ENCODE measurements at regions not wholly inside any gene's neighbourhood (a gene's known extent, or its start where the extent isn't known, plus 50 kb on each side); places are given as distances from the start of the nearest gene placed in this dataset.

GRCh38 chr7:130993671-130994365 lies 259.8 kb upstream of the KLF14 start:
- H3K4me1 ChIP-seq (ENCODE audit: control insufficient read depth, insufficient read depth, low read length), result no peaks in the 10 kb centered on the region
- no peaks in the 10 kb centered on the region for H3K27me3 ChIP-seq (ENCODE audit: control insufficient read depth, insufficient read depth, low read length)
- H3K36me3 ChIP-seq (ENCODE audit: control insufficient read depth, insufficient read depth, low read length), result no peaks in the 10 kb centered on the region
- H3K27ac ChIP-seq (ENCODE audit: low read depth, low read length), result no peak overlapping the region
- H3K9ac ChIP-seq (ENCODE audit: low read depth, low read length), result no peak overlapping the region
- H3K9me3 ChIP-seq (ENCODE audit: control insufficient read depth, insufficient read depth, low read length), result no peaks in the 10 kb centered on the region
- H3K4me3 ChIP-seq (ENCODE audit: low read depth, low read length), result no peak overlapping the region

DNA sequence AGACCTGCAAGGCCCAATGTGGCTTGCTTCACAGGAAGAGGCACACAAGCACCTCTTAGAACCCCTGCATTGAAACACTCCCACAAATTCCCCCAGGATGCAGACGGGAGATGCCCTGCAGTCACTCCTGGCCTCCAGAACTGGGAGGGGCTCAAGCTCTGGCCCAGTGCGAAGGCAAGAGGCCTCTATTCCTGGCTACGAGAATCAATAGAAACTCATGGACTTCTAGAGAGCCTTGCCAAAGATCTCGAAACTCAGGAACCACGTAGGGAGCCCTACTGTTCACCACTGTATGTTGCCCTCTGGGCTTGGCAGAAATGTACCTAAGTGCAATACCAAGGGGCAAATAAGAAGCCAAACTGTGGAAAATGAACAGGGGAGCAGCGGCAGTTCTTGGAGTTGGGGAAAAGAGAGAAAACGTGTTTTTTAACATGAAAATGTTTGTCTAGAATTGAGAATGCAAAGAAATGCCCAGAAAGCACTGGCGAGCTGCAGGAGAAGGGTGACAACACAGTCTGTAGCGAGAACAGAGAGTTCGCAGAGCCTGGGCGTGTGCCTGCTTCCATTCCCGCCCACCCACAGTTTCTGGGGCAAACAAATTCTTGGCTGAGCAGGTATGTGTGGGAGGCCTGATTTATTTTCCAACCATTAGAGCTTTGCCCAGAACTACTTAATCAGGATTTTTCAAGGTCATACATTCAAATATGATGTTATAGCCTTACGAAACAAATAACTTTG lies 260.5 kb upstream of the KLF14 start:
- Histone ChIP-seq H3K9me3 (ENCODE audit: control insufficient read depth, insufficient read depth, low read length) (no peaks in the 10 kb centered on the region), H3K4me1 (ENCODE audit: control insufficient read depth, insufficient read depth, low read length) (0 out of 2 replicates have a peak, but pooled peaks cover 4% of the 10 kb centered on the region), H3K27ac (ENCODE audit: low read depth, low read length) (no peak overlapping the region), H3K9ac (ENCODE audit: low read depth, low read length) (no peak overlapping the region), H3K4me3 (ENCODE audit: low read depth, low read length) (no peak overlapping the region), H3K27me3 (ENCODE audit: control insufficient read depth, insufficient read depth, low read length) (no peaks in the 10 kb centered on the region), H3K36me3 (ENCODE audit: control insufficient read depth, insufficient read depth, low read length) (no peaks in the 10 kb centered on the region)

DNA sequence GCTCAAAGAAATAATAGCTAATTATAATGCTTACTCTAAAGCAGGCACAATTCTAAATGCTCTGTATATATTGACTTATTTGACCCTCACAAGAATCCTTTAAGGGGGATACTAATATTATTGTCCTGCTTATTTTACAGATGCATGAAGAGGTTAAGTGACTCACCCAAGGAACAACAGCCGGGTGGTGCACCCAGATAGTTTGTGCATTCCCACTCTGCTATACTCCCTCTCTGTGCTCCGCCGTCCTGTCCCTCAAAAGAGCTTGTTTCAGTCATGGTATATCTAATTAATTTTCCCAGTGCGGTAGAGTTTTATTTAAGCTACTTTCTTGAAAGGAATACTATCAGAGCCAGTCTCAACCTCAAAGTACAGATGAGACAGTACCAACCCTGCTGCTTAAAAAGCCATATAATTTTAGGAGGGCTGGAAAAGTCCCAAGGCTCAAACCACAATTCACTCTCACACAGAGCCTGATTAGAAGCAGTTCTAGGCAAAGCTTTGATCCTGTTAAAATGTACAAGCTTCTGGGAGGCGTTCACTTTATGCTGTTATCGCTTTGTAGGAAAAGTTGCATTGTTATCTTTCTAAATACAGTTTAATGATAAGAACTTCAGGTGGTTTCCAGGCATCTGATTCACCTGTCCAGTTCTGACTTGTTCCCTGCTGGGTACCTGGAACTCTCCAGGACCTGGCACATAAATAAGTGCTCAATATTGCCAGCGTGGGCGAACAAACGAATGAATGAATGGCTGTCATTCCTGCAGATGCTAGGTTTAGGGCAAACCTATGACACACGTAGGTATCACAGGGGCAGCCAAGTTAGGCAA lies 261.5 kb upstream of the KLF14 start:
- Histone ChIP-seq H3K27ac (ENCODE audit: low read depth, low read length) (no peak overlapping the region), H3K4me1 (ENCODE audit: control insufficient read depth, insufficient read depth, low read length) (0 out of 2 replicates have a peak, but pooled peaks cover 5% of the 10 kb centered on the region)

DNA sequence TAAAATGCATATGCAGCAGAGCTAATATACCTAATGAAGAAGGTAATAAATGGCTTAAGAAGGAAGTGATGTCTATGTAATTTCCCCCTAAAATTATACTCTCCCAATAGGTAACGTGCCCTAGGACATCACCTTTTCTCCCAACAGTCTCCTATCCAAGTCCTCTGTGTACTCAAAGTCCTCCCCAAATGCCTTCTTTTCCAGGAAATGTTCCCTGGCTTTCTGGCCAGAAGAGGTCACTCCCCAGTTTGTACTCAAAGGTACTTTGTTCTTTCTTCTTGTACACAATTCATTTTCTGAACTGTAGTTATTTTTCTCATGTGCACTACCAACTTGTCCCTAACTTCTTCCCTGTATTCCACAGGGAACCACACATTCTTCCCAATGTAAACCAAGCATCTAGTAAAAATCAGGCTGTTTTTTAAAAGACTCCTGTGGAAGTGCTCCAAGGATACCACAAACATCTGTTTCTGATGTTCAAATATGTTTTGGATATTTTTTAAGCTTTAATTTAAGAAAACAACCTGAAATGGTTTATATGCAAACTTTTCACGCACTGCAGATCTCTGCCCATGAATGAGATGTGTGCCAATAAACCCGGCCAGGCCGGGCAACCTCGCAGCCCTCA lies 262.3 kb upstream of the KLF14 start:
- H3K9ac ChIP-seq (ENCODE audit: low read depth, low read length), result no peak overlapping the region
- peaks cover 11% of the 10 kb centered on the region; the same call in 1 of the 2 replicates for H3K4me1 ChIP-seq (ENCODE audit: control insufficient read depth, insufficient read depth, low read length)
- no peak overlapping the region for H3K4me3 ChIP-seq (ENCODE audit: low read depth, low read length)
- no peaks in the 10 kb centered on the region for H3K9me3 ChIP-seq (ENCODE audit: control insufficient read depth, insufficient read depth, low read length)
- H3K36me3 ChIP-seq (ENCODE audit: control insufficient read depth, insufficient read depth, low read length), result no peaks in the 10 kb centered on the region
- no peaks in the 10 kb centered on the region for H3K27me3 ChIP-seq (ENCODE audit: control insufficient read depth, insufficient read depth, low read length)
- H3K27ac ChIP-seq (ENCODE audit: low read depth, low read length), result no peak overlapping the region

More for the DNA sequence above, 261.5 kb upstream of the KLF14 start:
- Histone ChIP-seq H3K4me3 (ENCODE audit: low read depth, low read length) (no peak overlapping the region), H3K9me3 (ENCODE audit: control insufficient read depth, insufficient read depth, low read length) (no peaks in the 10 kb centered on the region), H3K9ac (ENCODE audit: low read depth, low read length) (no peak overlapping the region), H3K27me3 (ENCODE audit: control insufficient read depth, insufficient read depth, low read length) (no peaks in the 10 kb centered on the region), H3K36me3 (ENCODE audit: control insufficient read depth, insufficient read depth, low read length) (no peaks in the 10 kb centered on the region)

GRCh38 chr7:130996833-130997231 lies 262.8 kb upstream of the KLF14 start:
- H3K9me3 ChIP-seq (ENCODE audit: control insufficient read depth, insufficient read depth, low read length), result no peaks in the 10 kb centered on the region
- H3K27me3 ChIP-seq (ENCODE audit: control insufficient read depth, insufficient read depth, low read length), result no peaks in the 10 kb centered on the region
- no peaks in the 10 kb centered on the region for H3K36me3 ChIP-seq (ENCODE audit: control insufficient read depth, insufficient read depth, low read length)
- H3K4me3 ChIP-seq (ENCODE audit: low read depth, low read length), result no peak overlapping the region
- H3K9ac ChIP-seq (ENCODE audit: low read depth, low read length), result no peak overlapping the region
- peaks cover 11% of the 10 kb centered on the region; the same call in 1 of the 2 replicates for H3K4me1 ChIP-seq (ENCODE audit: control insufficient read depth, insufficient read depth, low read length)
- no peak overlapping the region for H3K27ac ChIP-seq (ENCODE audit: low read depth, low read length)

GRCh38 chr7:130998993-130999602 lies 265.1 kb upstream of the KLF14 start:
- no peak overlapping the region for H3K27ac ChIP-seq (ENCODE audit: low read depth, low read length)
- H3K36me3 ChIP-seq (ENCODE audit: control insufficient read depth, insufficient read depth, low read length), result no peaks in the 10 kb centered on the region
- H3K9ac ChIP-seq (ENCODE audit: low read depth, low read length), result no peak overlapping the region
- H3K4me1 ChIP-seq (ENCODE audit: control insufficient read depth, insufficient read depth, low read length), result peaks cover 11% of the 10 kb centered on the region; the same call in 1 of the 2 replicates
- no peaks in the 10 kb centered on the region for H3K27me3 ChIP-seq (ENCODE audit: control insufficient read depth, insufficient read depth, low read length)
- no peaks in the 10 kb centered on the region for H3K9me3 ChIP-seq (ENCODE audit: control insufficient read depth, insufficient read depth, low read length)
- no peak overlapping the region for H3K4me3 ChIP-seq (ENCODE audit: low read depth, low read length)

- H3K4me3 ChIP-seq (ENCODE audit: low read depth, low read length), result no peak overlapping the region
- H3K27ac ChIP-seq (ENCODE audit: low read depth, low read length), result no peak overlapping the region
- H3K4me1 ChIP-seq (ENCODE audit: control insufficient read depth, insufficient read depth, low read length), result peaks cover 11% of the 10 kb centered on the region; the same call in 1 of the 2 replicates
- no peak overlapping the region for H3K9ac ChIP-seq (ENCODE audit: low read depth, low read length)
- no peaks in the 10 kb centered on the region for H3K9me3 ChIP-seq (ENCODE audit: control insufficient read depth, insufficient read depth, low read length)
- no peaks in the 10 kb centered on the region for H3K36me3 ChIP-seq (ENCODE audit: control insufficient read depth, insufficient read depth, low read length)
- no peaks in the 10 kb centered on the region for H3K27me3 ChIP-seq (ENCODE audit: control insufficient read depth, insufficient read depth, low read length)
These were observed 265.9 kb upstream of the KLF14 start for GRCh38 chr7:130999926-131000325.

DNA sequence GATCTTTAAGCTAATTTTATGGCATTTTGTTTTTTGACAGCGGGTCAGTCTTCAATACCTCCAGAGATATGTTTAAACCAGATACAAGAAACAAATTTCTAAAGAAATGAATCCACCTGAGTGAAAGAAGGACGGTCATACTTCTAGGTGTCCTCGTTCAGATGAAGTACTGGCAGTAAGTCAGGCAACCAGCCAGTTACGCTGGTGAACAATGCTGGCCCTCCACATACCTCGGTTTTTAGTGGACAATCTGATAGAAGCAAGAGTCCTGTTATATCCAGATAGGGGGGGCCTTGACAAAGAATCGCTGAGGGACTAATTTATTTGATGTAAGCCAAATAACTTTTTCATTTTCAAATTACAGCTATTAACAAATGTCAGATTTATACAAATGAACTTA lies 266.4 kb upstream of the KLF14 start:
- Histone ChIP-seq H3K27ac (ENCODE audit: low read depth, low read length) (no peak overlapping the region), H3K9ac (ENCODE audit: low read depth, low read length) (no peak overlapping the region)

DNA sequence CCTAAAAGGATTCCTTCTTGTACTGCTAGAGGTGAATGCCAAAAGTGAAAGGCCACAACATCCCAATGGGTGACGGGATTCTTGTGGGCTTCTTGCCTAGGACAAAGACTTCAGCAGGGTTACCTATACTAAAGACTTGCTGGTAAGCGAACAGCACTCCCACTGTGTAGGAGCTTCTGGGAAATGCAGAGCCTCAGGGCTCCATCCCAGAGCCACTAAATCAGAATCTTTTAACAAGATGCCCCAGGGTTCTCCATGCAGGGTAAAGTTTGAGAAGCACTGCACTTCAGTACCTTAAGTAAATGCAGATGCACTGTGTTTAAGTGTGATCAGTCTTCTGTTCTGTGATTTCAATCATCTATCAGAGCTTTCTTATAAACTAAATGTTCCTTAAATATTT lies 266.9 kb upstream of the KLF14 start:
- no peaks in the 10 kb centered on the region for H3K9me3 ChIP-seq (ENCODE audit: control insufficient read depth, insufficient read depth, low read length)
- no peak overlapping the region for H3K27ac ChIP-seq (ENCODE audit: low read depth, low read length)
- H3K4me3 ChIP-seq (ENCODE audit: low read depth, low read length), result no peak overlapping the region
- H3K9ac ChIP-seq (ENCODE audit: low read depth, low read length), result no peak overlapping the region
- no peaks in the 10 kb centered on the region for H3K27me3 ChIP-seq (ENCODE audit: control insufficient read depth, insufficient read depth, low read length)
- H3K4me1 ChIP-seq (ENCODE audit: control insufficient read depth, insufficient read depth, low read length), result peaks cover 11% of the 10 kb centered on the region; the same call in 1 of the 2 replicates
- no peaks in the 10 kb centered on the region for H3K36me3 ChIP-seq (ENCODE audit: control insufficient read depth, insufficient read depth, low read length)

More for the DNA sequence above, 266.4 kb upstream of the KLF14 start:
- H3K4me3 ChIP-seq (ENCODE audit: low read depth, low read length), result no peak overlapping the region
- no peaks in the 10 kb centered on the region for H3K36me3 ChIP-seq (ENCODE audit: control insufficient read depth, insufficient read depth, low read length)
- peaks cover 11% of the 10 kb centered on the region; the same call in 1 of the 2 replicates for H3K4me1 ChIP-seq (ENCODE audit: control insufficient read depth, insufficient read depth, low read length)
- no peaks in the 10 kb centered on the region for H3K9me3 ChIP-seq (ENCODE audit: control insufficient read depth, insufficient read depth, low read length)
- H3K27me3 ChIP-seq (ENCODE audit: control insufficient read depth, insufficient read depth, low read length), result no peaks in the 10 kb centered on the region

DNA sequence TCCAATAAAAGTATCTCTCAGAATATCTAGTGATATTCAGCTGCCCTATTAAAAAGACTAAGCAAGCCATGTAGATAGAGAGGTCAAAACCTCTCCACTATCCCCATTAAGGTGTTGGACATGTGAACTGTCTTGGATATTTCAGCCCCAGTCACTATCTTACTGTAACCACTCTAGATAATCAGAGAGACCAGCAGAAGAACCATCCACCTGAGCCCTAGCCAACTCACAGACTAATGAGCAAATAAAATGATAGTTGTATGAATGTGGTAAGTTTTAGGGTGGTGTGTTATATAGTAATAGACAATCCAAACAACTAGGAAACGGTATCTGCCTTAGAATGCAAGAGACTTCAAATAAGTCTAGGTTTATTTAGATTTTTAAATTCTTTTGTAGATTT lies 268.6 kb upstream of the KLF14 start:
- peaks cover 16% of the 10 kb centered on the region; the same call in 1 of the 2 replicates for H3K4me1 ChIP-seq (ENCODE audit: control insufficient read depth, insufficient read depth, low read length)
- no peak overlapping the region for H3K4me3 ChIP-seq (ENCODE audit: low read depth, low read length)
- H3K9me3 ChIP-seq (ENCODE audit: control insufficient read depth, insufficient read depth, low read length), result no peaks in the 10 kb centered on the region
- no peak overlapping the region for H3K27ac ChIP-seq (ENCODE audit: low read depth, low read length)
- H3K27me3 ChIP-seq (ENCODE audit: control insufficient read depth, insufficient read depth, low read length), result no peaks in the 10 kb centered on the region
- no peak overlapping the region for H3K9ac ChIP-seq (ENCODE audit: low read depth, low read length)
- no peaks in the 10 kb centered on the region for H3K36me3 ChIP-seq (ENCODE audit: control insufficient read depth, insufficient read depth, low read length)
